Kidney (tissue), 13 donors: ENCODE measurements at regions not wholly inside any gene's neighbourhood (a gene's known extent, or its start where the extent isn't known, plus 50 kb on each side); places are given as distances from the start of the nearest gene placed in this dataset.

Experiments used
- DNase-seq, 5 donors: peaks; one replicate each; pipeline ENCODE4 v3.0.0-alpha.2; 2013 to 2020
- FAIRE-seq: peaks from 2 replicates; lab custom pipeline; 2012; peaks lifted over from hg19 to GRCh38; lab: Jason Lieb, UNC
- H3K27ac ChIP-seq, 2 donors: one replicate each; pipeline ENCODE4 v1.7.0; 2013; ENCODE audit warnings: low read depth in 2 of 2, low read length in 2 of 2, inconsistent platforms in 1 of 2
- H3K27me3 ChIP-seq: one replicate; pipeline ENCODE4 v1.7.1; 2013; ENCODE audit warnings: low read length, inconsistent platforms; ENCODE audit not compliant: control insufficient read depth, insufficient read depth
- H3K36me3 ChIP-seq, 3 donors: one replicate each; pipeline versions ENCODE4 v1.7.0 to v1.7.1; 2013; ENCODE audit warnings: low read length in 3 of 3, control low read depth in 1 of 3, inconsistent platforms in 1 of 3; ENCODE audit not compliant: insufficient read depth in 3 of 3, control insufficient read depth in 2 of 3
- H3K4me1 ChIP-seq, 3 donors: one replicate each; pipeline versions ENCODE4 v1.7.0 to v1.7.1; 2013; ENCODE audit warnings: low read length in 3 of 3, inconsistent platforms in 1 of 3, low read depth in 1 of 3; ENCODE audit not compliant: control insufficient read depth in 2 of 3, insufficient read depth in 2 of 3
- H3K4me3 ChIP-seq, 3 donors: one replicate each; pipeline versions ENCODE4 v1.7.0 to v1.8.1; 2013; ENCODE audit warnings: low read length in 3 of 3, control low read depth in 1 of 3, inconsistent platforms in 1 of 3
- H3K9ac ChIP-seq, 3 donors: one replicate each; pipeline versions ENCODE4 v1.7.0 to v1.7.1; 2013; ENCODE audit warnings: low read length in 3 of 3, control low read depth in 1 of 3, inconsistent platforms in 1 of 3
- H3K9me3 ChIP-seq, 3 donors: one replicate each; pipeline versions ENCODE4 v1.7.0 to v1.7.1; 2013; ENCODE audit warnings: low read length in 3 of 3, control low read depth in 1 of 3, inconsistent platforms in 1 of 3; ENCODE audit not compliant: control insufficient read depth in 2 of 3, insufficient read depth in 1 of 3
- intact Hi-C: fragments of 100-400 bp; cut with DNase I; formaldehyde crosslinking; loops from one replicate; pipeline ENCODE4 v1.11.1; 2022
- TF ChIP-seq, protein P1 (sequence below): IDR thresholded peaks from 3 replicates; pipeline ENCODE4 v1.5.1; 2012; ENCODE audit warnings: mild to moderate bottlenecking, moderate library complexity, borderline replicate concordance; ENCODE audit not compliant: insufficient read depth; ENCODE audit errors: extremely low read depth
- donor health status: control.
- donor health status: control.
- donor health status: control.
- donor health status: control.
- donor health status: control.
- donor health status: DM: yes; HTN: yes; CAD: no.
- donor health status: Normal renal cell carcinoma (clear cell type).

GRCh38 chrX:139091066-139091465, 379.5 kb upstream of the FGF13 start:
- no peaks in the 10 kb centered on the region for H3K4me1 ChIP-seq
- H3K9ac ChIP-seq: no peak overlapping the region
- FAIRE-seq: no peak
- TF ChIP-seq, protein P1, sequence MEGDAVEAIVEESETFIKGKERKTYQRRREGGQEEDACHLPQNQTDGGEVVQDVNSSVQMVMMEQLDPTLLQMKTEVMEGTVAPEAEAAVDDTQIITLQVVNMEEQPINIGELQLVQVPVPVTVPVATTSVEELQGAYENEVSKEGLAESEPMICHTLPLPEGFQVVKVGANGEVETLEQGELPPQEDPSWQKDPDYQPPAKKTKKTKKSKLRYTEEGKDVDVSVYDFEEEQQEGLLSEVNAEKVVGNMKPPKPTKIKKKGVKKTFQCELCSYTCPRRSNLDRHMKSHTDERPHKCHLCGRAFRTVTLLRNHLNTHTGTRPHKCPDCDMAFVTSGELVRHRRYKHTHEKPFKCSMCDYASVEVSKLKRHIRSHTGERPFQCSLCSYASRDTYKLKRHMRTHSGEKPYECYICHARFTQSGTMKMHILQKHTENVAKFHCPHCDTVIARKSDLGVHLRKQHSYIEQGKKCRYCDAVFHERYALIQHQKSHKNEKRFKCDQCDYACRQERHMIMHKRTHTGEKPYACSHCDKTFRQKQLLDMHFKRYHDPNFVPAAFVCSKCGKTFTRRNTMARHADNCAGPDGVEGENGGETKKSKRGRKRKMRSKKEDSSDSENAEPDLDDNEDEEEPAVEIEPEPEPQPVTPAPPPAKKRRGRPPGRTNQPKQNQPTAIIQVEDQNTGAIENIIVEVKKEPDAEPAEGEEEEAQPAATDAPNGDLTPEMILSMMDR: no peak
- H3K27me3 ChIP-seq: no peaks in the 10 kb centered on the region
- H3K36me3 ChIP-seq: no peaks in the 10 kb centered on the region
- H3K27ac ChIP-seq: no peak overlapping the region
- intact Hi-C loops: no loop called here
- no peaks in the 10 kb centered on the region for H3K9me3 ChIP-seq
- no peak overlapping the region for H3K4me3 ChIP-seq
- DNase-seq: no peak

GRCh38 chrX:139086246-139086645, 374.7 kb upstream of the FGF13 start:
- no peaks in the 10 kb centered on the region for H3K27me3 ChIP-seq
- no peak overlapping the region for H3K4me3 ChIP-seq
- no peaks in the 10 kb centered on the region for H3K36me3 ChIP-seq
- no peak overlapping the region for H3K9ac ChIP-seq
- no peaks in the 10 kb centered on the region for H3K9me3 ChIP-seq
- no peaks in the 10 kb centered on the region for H3K4me1 ChIP-seq
- intact Hi-C loops: no loop called here
- DNase-seq (no peak), FAIRE-seq (no peak)
- TF ChIP-seq, protein P1: no peak
- no peak overlapping the region for H3K27ac ChIP-seq

GRCh38 chrX:139085404-139085803, 373.9 kb upstream of the FGF13 start:
- H3K4me3 ChIP-seq: no peak overlapping the region
- H3K9ac ChIP-seq: no peak overlapping the region
- intact Hi-C loops: no loop called here
- FAIRE-seq (no peak), DNase-seq (no peak)
- H3K9me3 ChIP-seq: no peaks in the 10 kb centered on the region
- TF ChIP-seq, protein P1: no peak
- no peaks in the 10 kb centered on the region for H3K36me3 ChIP-seq
- no peaks in the 10 kb centered on the region for H3K27me3 ChIP-seq
- H3K27ac ChIP-seq: no peak overlapping the region
- H3K4me1 ChIP-seq: no peaks in the 10 kb centered on the region

DNA sequence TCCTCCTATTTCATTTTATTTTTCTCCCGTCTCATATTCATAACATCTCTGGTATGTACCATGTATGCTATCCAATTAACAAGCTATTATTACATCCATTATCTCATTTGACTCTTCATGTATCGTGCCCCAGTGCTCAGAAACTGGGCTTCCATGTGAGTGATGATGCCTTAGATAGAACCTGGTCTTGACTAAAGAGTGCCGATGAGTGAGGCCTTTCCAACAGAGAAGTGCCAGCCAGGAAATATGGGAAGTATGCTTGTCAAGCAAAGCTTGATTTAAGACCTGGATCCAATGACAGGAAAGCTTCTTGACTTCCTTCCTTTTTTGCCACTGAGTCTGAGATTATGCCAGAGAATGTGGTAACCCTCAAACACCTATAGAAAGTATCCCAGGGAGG, 371.7 kb upstream of the FGF13 start:
- intact Hi-C loops: no loop called here
- FAIRE-seq (no peak), DNase-seq (no peak)
- Histone ChIP-seq H3K4me3 (no peak overlapping the region), H3K9me3 (no peaks in the 10 kb centered on the region), H3K4me1 (no peaks in the 10 kb centered on the region), H3K27me3 (no peaks in the 10 kb centered on the region), H3K9ac (no peak overlapping the region), H3K36me3 (no peaks in the 10 kb centered on the region), H3K27ac (no peak overlapping the region)
- TF ChIP-seq, protein P1: no peak
